Spleen (tissue), 11 donors: ENCODE measurements at regions not wholly inside any gene's neighbourhood (a gene's known extent, or its start where the extent isn't known, plus 50 kb on each side); places are given as distances from the start of the nearest gene placed in this dataset.

Experiments used
- DNase-seq: peaks from one replicate; pipeline ENCODE4 v3.0.0-alpha.2; 2020
- H3K27ac ChIP-seq, 8 donors: fragments of 200-600 bp; sonication (generic) in 7 of 8; 1 replicate in 4 of 8; 2 replicates in 4 of 8; pipeline versions ENCODE4 v1.5.0 to v1.8.0; 2016 to 2021; ENCODE audit warnings: inconsistent platforms in 4 of 8, mild to moderate bottlenecking in 4 of 8, moderate library complexity in 1 of 8
- H3K27me3 ChIP-seq, 7 donors: fragments of 200-600 bp; sonication (generic) in 6 of 7; replicated peaks in 1 of 7; 1 replicate in 4 of 7; 2 replicates in 3 of 7; pipeline versions ENCODE4 v1.5.0 to v1.8.0; 2016 to 2021; ENCODE audit warnings: inconsistent platforms in 3 of 7, mild to moderate bottlenecking in 1 of 7
- H3K36me3 ChIP-seq, 6 donors: fragments of 200-600 bp; sonication (generic) in 5 of 6; 1 replicate in 4 of 6; 2 replicates in 2 of 6; pipeline versions ENCODE4 v1.5.0 to v1.8.0; 2016 to 2021; ENCODE audit warnings: inconsistent platforms in 2 of 6
- H3K4me1 ChIP-seq, 6 donors: fragments of 200-600 bp; sonication (generic) in 5 of 6; 1 replicate in 3 of 6; 2 replicates in 3 of 6; pipeline versions ENCODE4 v1.5.0 to v1.8.0; 2016 to 2021; ENCODE audit warnings: inconsistent platforms in 3 of 6
- H3K4me3 ChIP-seq, 8 donors: fragments of 200-600 bp; sonication (generic) in 7 of 8; 1 replicate in 4 of 8; 2 replicates in 4 of 8; pipeline versions ENCODE4 v1.5.0 to v1.8.0; 2016 to 2021; ENCODE audit warnings: inconsistent platforms in 4 of 8, mild to moderate bottlenecking in 4 of 8, moderate library complexity in 2 of 8
- H3K9me3 ChIP-seq, 8 donors: fragments of 200-600 bp; sonication (generic) in 7 of 8; 1 replicate in 4 of 8; 2 replicates in 4 of 8; pipeline versions ENCODE4 v1.5.0 to v1.8.0; 2016 to 2021; ENCODE audit warnings: inconsistent platforms in 4 of 8
- POLR2A ChIP-seq, 3 donors: fragments of 450-650 bp; IDR thresholded peaks; one replicate each; pipeline ENCODE4 v1.5.1; 2017; ENCODE audit warnings: antibody characterized with exemption in 3 of 3, mild to moderate bottlenecking in 1 of 3
- POLR2AphosphoS5 ChIP-seq, 3 donors: sonication (generic); formaldehyde crosslinking; IDR thresholded peaks; one replicate each; pipeline ENCODE4 v1.5.1; 2017; ENCODE audit warnings: antibody characterized with exemption in 3 of 3
- WGBS, 5 donors: extraction: QIAGEN DNeasy Blood & Tissue Kit in 3 of 5; methylation state at CpG; one replicate each; pipeline versions ENCODE4 v1.1.5 to v1.1.7; 2013 to 2018; 5-methylcytosine and 5-hydroxymethylcytosine counted together
- intact Hi-C: fragments of 100-400 bp; cut with DNase I; formaldehyde crosslinking; loops from one replicate; pipeline ENCODE4 v1.15.0; 2023; ENCODE audit warnings: low total_unique reads
- TF ChIP-seq, protein P1 (sequence below), 11 experiments: fragments of 200-600 bp in 7 of 11; fragments of 450-650 bp in 4 of 11; sonication (generic) in 4 of 11; IDR thresholded peaks in 8 of 11; conservative IDR thresholded peaks in 3 of 11; 1 replicate in 7 of 11; 2 replicates in 4 of 11; pipeline versions ENCODE4 v1.4.0 to v1.8.0; 2016 to 2021; ENCODE audit warnings: antibody characterized with exemption in 11 of 11, inconsistent platforms in 4 of 11, mild to moderate bottlenecking in 1 of 11
- donor health status: healthy with polysubstance abuse.
- donor health status: DM: no; HTN: no; CAD: no; lungs with moderate emphysema.
- donor health status: DM: no; HTN: no; CAD: no.
- donor health status: Bipolar disorder and iron deficiency.
- donor health status: healthy.
- donor health status: DM: no; HTN: no; CAD: no.
- donor health status: DM: yes; HTN: yes; CAD: no.

DNA sequence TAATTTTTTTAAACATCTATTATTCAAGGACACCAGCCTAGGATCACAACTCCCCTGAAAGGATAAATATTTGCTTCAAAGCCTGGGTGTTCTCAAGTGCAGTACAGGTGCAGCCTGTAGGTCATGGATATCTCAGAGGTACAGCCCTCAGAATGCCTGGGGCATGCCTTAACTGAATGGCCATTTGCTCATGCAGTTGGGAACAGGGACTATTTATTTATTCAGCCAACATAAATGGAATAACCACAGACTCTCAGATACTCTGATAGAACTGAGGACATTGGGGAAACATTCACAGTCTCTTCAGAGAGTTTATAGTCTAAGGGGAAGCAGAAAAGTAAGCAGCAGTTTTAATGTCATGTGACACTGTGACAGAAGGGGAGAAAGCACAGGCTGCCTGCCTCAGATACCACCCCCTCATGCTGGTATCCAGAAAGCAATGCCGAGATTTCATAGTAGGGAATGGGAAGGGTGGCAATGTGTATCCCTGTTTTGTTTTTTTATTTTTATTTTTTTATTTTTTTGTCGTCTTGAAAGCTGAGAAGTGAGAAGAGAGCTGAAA is 112.6 kb downstream of the MACIR start:
- WGBS, 5 donors: 48 to 64% (median 53%) methylated on average over 2 of the region's 2 CpGs
- no peak for DNase-seq
- no peaks in the 10 kb centered on the region for H3K36me3 ChIP-seq
- no peak overlapping the region for H3K4me3 ChIP-seq
- no peaks in the 10 kb centered on the region for H3K27me3 ChIP-seq
- intact Hi-C loops: no loop called here
- peak overlapping the region in 1 of 8 donors; percentile 35 for H3K27ac ChIP-seq
- H3K4me1 ChIP-seq: peaks cover 0 to 18% (median 0%) of the 10 kb centered on the region in 6 donors
- no peak for TF ChIP-seq POLR2AphosphoS5 (IDR thresholded peaks at IDR 0.05)
- TF ChIP-seq, protein P1, sequence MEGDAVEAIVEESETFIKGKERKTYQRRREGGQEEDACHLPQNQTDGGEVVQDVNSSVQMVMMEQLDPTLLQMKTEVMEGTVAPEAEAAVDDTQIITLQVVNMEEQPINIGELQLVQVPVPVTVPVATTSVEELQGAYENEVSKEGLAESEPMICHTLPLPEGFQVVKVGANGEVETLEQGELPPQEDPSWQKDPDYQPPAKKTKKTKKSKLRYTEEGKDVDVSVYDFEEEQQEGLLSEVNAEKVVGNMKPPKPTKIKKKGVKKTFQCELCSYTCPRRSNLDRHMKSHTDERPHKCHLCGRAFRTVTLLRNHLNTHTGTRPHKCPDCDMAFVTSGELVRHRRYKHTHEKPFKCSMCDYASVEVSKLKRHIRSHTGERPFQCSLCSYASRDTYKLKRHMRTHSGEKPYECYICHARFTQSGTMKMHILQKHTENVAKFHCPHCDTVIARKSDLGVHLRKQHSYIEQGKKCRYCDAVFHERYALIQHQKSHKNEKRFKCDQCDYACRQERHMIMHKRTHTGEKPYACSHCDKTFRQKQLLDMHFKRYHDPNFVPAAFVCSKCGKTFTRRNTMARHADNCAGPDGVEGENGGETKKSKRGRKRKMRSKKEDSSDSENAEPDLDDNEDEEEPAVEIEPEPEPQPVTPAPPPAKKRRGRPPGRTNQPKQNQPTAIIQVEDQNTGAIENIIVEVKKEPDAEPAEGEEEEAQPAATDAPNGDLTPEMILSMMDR (IDR thresholded peaks at IDR 0.05 in 8 of 11, conservative IDR thresholded peaks at IDR 0.05 in 3 of 11): no peak
- TF ChIP-seq POLR2A (IDR thresholded peaks at IDR 0.05): no peak
- H3K9me3 ChIP-seq: peaks cover 0 to 15% (median 10%) of the 10 kb centered on the region in 8 donors

DNA sequence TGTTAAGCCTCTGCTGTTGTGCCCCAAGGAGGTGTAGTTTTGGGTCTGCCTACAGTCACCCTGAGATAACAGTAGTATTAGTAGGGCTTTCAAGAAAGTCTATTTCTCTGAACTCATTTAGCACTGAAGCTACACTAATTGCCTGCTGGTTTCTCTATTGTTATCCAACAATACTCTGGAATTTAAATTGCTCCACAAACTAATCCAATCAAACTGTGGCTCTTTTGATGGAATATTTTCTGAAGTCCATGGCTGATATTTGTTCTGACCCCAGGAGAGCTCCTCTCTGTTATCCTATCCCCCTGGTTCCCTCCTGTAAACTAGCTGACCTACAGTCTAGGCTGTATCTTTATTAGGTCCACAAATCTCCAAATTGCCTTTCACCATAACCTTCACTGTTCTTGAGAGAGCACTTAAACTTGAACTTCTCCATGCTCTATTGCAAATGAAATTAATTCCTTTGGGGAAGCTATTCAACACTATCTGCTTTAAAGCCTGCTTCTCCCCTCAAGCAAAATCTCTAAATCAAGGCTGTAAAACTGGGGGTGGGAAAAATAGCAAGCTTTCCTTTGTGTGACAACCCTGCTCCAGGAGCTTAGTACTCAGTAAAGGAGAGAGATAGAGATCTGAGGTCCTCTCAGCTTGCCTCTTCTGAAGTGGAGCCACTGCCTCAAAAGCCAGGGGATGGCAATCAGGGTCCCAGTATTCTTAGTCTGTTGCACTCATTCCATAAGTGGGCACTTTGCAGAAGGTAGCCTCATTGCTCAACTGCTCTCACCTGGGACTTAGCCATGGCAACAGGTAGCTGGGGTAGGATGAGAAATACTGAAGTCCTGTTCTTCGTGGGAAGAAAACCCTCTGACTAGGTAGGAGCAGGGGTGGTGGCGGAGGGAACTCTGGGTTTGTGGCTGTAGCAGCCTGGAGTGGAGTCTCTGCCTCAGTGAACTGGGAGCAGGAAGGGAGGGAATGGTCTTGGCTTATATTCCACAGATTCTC is 110.9 kb downstream of the MACIR start:
- Histone ChIP-seq H3K27ac (no peak overlapping the region), H3K9me3 (peaks cover 0 to 15% (median 10%) of the 10 kb centered on the region in 8 donors), H3K4me1 (peaks cover 0 to 18% (median 0%) of the 10 kb centered on the region in 6 donors), H3K27me3 (no peaks in the 10 kb centered on the region), H3K36me3 (no peaks in the 10 kb centered on the region), H3K4me3 (no peak overlapping the region)
- TF ChIP-seq POLR2AphosphoS5 (IDR thresholded peaks at IDR 0.05): no peak
- no peak for TF ChIP-seq POLR2A (IDR thresholded peaks at IDR 0.05)
- TF ChIP-seq, protein P1 (IDR thresholded peaks at IDR 0.05 in 8 of 11, conservative IDR thresholded peaks at IDR 0.05 in 3 of 11): no peak
- WGBS, 5 donors: 79 to 93% (median 88%) methylated on average over 2 of the region's 2 CpGs
- DNase-seq: no peak
- intact Hi-C loops: no loop called here

- H3K27me3 ChIP-seq: no peaks in the 10 kb centered on the region
- H3K9me3 ChIP-seq: peaks cover 0 to 15% (median 10%) of the 10 kb centered on the region in 8 donors
- DNase-seq: no peak
- intact Hi-C loops: no loop called here
- H3K4me1 ChIP-seq: peaks cover 0 to 18% (median 0%) of the 10 kb centered on the region in 6 donors
- H3K27ac ChIP-seq: no peak overlapping the region
- 62 to 88% (median 85%) methylated on average over 2 of the region's 2 CpGs for WGBS, 5 donors
- H3K4me3 ChIP-seq: no peak overlapping the region
- TF ChIP-seq POLR2A (IDR thresholded peaks at IDR 0.05): no peak
- TF ChIP-seq, protein P1 (IDR thresholded peaks at IDR 0.05 in 8 of 11, conservative IDR thresholded peaks at IDR 0.05 in 3 of 11): no peak
- TF ChIP-seq POLR2AphosphoS5 (IDR thresholded peaks at IDR 0.05): no peak
- no peaks in the 10 kb centered on the region for H3K36me3 ChIP-seq
Observed at GRCh38 chr5:103367702-103368101, 109.1 kb downstream of the MACIR start.
